H54 (cell line): ENCODE measurements at regions not wholly inside any gene's neighbourhood (a gene's known extent, or its start where the extent isn't known, plus 50 kb on each side); places are given as distances from the start of the nearest gene placed in this dataset.
"Not testable (repeated sequence)": the region's sequence is repeated elsewhere in the genome, so short reads cannot be mapped to it uniquely, and the experiment has no call there.

ENCODE experiments used
- DNase-seq: peaks from one replicate; pipeline ENCODE4 v3.0.0; 2011; ENCODE audit warnings: low spot score, mixed read lengths; ENCODE audit not compliant: insufficient read length
- FAIRE-seq: peaks from 3 replicates; lab custom pipeline; 2011; peaks lifted over from hg19 to GRCh38; lab: Jason Lieb, UNC
- POLR2A ChIP-seq: IDR thresholded peaks from 2 replicates; pipeline ENCODE4 v1.6.1; 2011; ENCODE audit warnings: low read depth, mild to moderate bottlenecking, low read length

- no peak for TF ChIP-seq POLR2A
- DNase-seq (no peak), FAIRE-seq (no peak)
Observed at GRCh38 chr9:74366111-74366510, 131.0 kb upstream of the RORB start.

GRCh38 chr9:74369844-74370243 lies 127.3 kb upstream of the RORB start:
- TF ChIP-seq POLR2A = no peak
- DNase-seq = no peak
- FAIRE-seq = no peak

GRCh38 chr9:74373348-74373747 lies 123.8 kb upstream of the RORB start:
- no peak for TF ChIP-seq POLR2A
- DNase-seq = no peak
- FAIRE-seq = no peak

GRCh38 chr9:74379718-74380117 lies 117.4 kb upstream of the RORB start:
- DNase-seq (no peak), FAIRE-seq (peak; percentile 89)
- no peak for TF ChIP-seq POLR2A

GRCh38 chr9:74391816-74392215 lies 105.3 kb upstream of the RORB start:
- no peak for DNase-seq
- TF ChIP-seq POLR2A = no peak
- FAIRE-seq = no peak

- TF ChIP-seq POLR2A = no peak
- FAIRE-seq (no peak), DNase-seq (no peak)
Observed at GRCh38 chr9:74403581-74403980, 93.6 kb upstream of the RORB start.

GRCh38 chr9:74404620-74405019 lies 92.5 kb upstream of the RORB start:
- no peak for TF ChIP-seq POLR2A
- DNase-seq = no peak
- FAIRE-seq = peak; percentile 43

- DNase-seq = no peak
- TF ChIP-seq POLR2A = no peak
- FAIRE-seq = peak; percentile 48
Observed at GRCh38 chr9:74407166-74407565, 90.0 kb upstream of the RORB start.

- FAIRE-seq (no peak), DNase-seq (no peak)
- TF ChIP-seq POLR2A = no peak
Observed at GRCh38 chr9:74412236-74412979, 84.7 kb upstream of the RORB start.

GRCh38 chr9:74413876-74414275 lies 83.3 kb upstream of the RORB start:
- no peak for FAIRE-seq
- no peak for DNase-seq
- TF ChIP-seq POLR2A = no peak

- FAIRE-seq (no peak), DNase-seq (no peak)
- TF ChIP-seq POLR2A = no peak
Observed at GRCh38 chr9:74414325-74414724, 82.8 kb upstream of the RORB start.

GRCh38 chr9:74415995-74416394 lies 81.1 kb upstream of the RORB start:
- DNase-seq = no peak
- FAIRE-seq = no peak
- TF ChIP-seq POLR2A = no peak

- not testable (repeated sequence) for FAIRE-seq, DNase-seq
Observed at GRCh38 chr9:74424488-74424887, 72.6 kb upstream of the RORB start.

GRCh38 chr9:74431467-74431866 lies 65.7 kb upstream of the RORB start:
- TF ChIP-seq POLR2A = no peak
- FAIRE-seq = peak; percentile 50
- DNase-seq = no peak

- peak; percentile 6 for FAIRE-seq
- no peak for TF ChIP-seq POLR2A
- no peak for DNase-seq
Observed at GRCh38 chr9:74443036-74443750, 53.9 kb upstream of the RORB start.
